ENCODE measurements at regions not wholly inside any gene's neighbourhood (a gene's known extent, or its start where the extent isn't known, plus 50 kb on each side); places are given as distances from the start of the nearest gene placed in this dataset.
A peak's percentile ranks its signal among the peaks of the same experiment; 100 is the strongest.

GRCh38 chr17:65418622-65419021, 142.8 kb downstream of the AXIN2 start:
- Histone ChIP-seq H3K27ac (no peak overlapping the region), H3K36me3 (no peaks in the 10 kb centered on the region), H3K27me3 (no peaks in the 10 kb centered on the region), H3K9me3 (no peaks in the 10 kb centered on the region), H3K4me1 (no peaks in the 10 kb centered on the region), H3K4me3 (no peak overlapping the region)
- ATAC-seq (peak in 1 of 4 donors; percentile 22), DNase-seq (no peak)
- intact Hi-C loops (cut with DNase I): no loop called here
- no peak for TF ChIP-seq POLR2A (IDR thresholded peaks at IDR 0.05)
- TF ChIP-seq, protein P1, sequence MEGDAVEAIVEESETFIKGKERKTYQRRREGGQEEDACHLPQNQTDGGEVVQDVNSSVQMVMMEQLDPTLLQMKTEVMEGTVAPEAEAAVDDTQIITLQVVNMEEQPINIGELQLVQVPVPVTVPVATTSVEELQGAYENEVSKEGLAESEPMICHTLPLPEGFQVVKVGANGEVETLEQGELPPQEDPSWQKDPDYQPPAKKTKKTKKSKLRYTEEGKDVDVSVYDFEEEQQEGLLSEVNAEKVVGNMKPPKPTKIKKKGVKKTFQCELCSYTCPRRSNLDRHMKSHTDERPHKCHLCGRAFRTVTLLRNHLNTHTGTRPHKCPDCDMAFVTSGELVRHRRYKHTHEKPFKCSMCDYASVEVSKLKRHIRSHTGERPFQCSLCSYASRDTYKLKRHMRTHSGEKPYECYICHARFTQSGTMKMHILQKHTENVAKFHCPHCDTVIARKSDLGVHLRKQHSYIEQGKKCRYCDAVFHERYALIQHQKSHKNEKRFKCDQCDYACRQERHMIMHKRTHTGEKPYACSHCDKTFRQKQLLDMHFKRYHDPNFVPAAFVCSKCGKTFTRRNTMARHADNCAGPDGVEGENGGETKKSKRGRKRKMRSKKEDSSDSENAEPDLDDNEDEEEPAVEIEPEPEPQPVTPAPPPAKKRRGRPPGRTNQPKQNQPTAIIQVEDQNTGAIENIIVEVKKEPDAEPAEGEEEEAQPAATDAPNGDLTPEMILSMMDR (IDR thresholded peaks at IDR 0.05): peak in 1 of 4 donors; percentile 9
- no CpG with 5 or more reads among the region's 3 CpGs for WGBS (ENCODE audit: insufficient coverage, low coverage, low lambda C conversion rate, missing lambda C conversion rate)

- Histone ChIP-seq H3K4me1 (no peaks in the 10 kb centered on the region), H3K4me3 (no peak overlapping the region), H3K36me3 (no peaks in the 10 kb centered on the region), H3K27me3 (no peaks in the 10 kb centered on the region), H3K9me3 (no peaks in the 10 kb centered on the region), H3K27ac (no peak overlapping the region)
- TF ChIP-seq, protein P1 (IDR thresholded peaks at IDR 0.05): no peak
- no peak for TF ChIP-seq POLR2A (IDR thresholded peaks at IDR 0.05)
- 78% methylated on average over 3 of the region's 7 CpGs for WGBS (ENCODE audit: insufficient coverage, low coverage, low lambda C conversion rate, missing lambda C conversion rate)
- DNase-seq (no peak), ATAC-seq (no peak)
- intact Hi-C loops (cut with DNase I): no loop called here
Observed at GRCh38 chr17:65417406-65418221, 143.8 kb downstream of the AXIN2 start.

DNA sequence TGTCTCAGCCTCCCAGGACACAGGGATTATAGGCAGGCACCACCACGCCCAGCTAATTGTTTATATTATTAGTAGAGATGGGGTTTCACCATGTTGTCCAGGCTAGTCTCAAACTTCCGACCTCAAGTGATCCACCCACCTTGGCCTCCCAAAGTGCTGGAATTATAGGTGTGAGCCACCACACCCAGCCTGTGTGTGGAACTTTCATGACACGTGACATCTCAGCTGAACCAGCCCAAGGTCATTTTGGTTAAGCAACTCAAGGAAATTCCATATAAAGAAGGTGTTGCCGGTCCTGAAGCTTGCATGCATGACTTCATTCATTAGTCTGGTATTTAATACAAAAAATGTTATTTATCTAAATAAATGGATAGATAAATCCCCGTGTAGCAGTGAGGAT, 145.5 kb downstream of the AXIN2 start:
- DNase-seq (no peak), ATAC-seq (no peak)
- no peaks in the 10 kb centered on the region for H3K36me3 ChIP-seq
- no peak overlapping the region for H3K4me3 ChIP-seq
- no peak overlapping the region for H3K27ac ChIP-seq
- TF ChIP-seq POLR2A (IDR thresholded peaks at IDR 0.05): no peak
- TF ChIP-seq, protein P1 (IDR thresholded peaks at IDR 0.05): no peak
- 58% methylated on average over 5 of the region's 5 CpGs for WGBS (ENCODE audit: insufficient coverage, low coverage, low lambda C conversion rate, missing lambda C conversion rate)
- no peaks in the 10 kb centered on the region for H3K9me3 ChIP-seq
- H3K4me1 ChIP-seq: no peaks in the 10 kb centered on the region
- no peaks in the 10 kb centered on the region for H3K27me3 ChIP-seq
- intact Hi-C loops (cut with DNase I): no loop called here

GRCh38 chr17:65413390-65413789, 148.1 kb downstream of the AXIN2 start:
- Histone ChIP-seq H3K9me3 (no peaks in the 10 kb centered on the region), H3K27me3 (no peaks in the 10 kb centered on the region), H3K27ac (no peak overlapping the region), H3K36me3 (no peaks in the 10 kb centered on the region), H3K4me3 (no peak overlapping the region), H3K4me1 (no peaks in the 10 kb centered on the region)
- DNase-seq (no peak), ATAC-seq (no peak)
- no peak for TF ChIP-seq POLR2A (IDR thresholded peaks at IDR 0.05)
- TF ChIP-seq, protein P1 (IDR thresholded peaks at IDR 0.05): no peak
- 33% methylated on average over 1 of the region's 2 CpGs for WGBS (ENCODE audit: insufficient coverage, low coverage, low lambda C conversion rate, missing lambda C conversion rate)
- intact Hi-C loops (cut with DNase I): no loop called here

All from right lobe of liver (tissue), 6 donors.